ENCODE measurements at regions not wholly inside any gene's neighbourhood (a gene's known extent, or its start where the extent isn't known, plus 50 kb on each side); places are given as distances from the start of the nearest gene placed in this dataset.
A peak's percentile ranks its signal among the peaks of the same experiment; 100 is the strongest.

DNA sequence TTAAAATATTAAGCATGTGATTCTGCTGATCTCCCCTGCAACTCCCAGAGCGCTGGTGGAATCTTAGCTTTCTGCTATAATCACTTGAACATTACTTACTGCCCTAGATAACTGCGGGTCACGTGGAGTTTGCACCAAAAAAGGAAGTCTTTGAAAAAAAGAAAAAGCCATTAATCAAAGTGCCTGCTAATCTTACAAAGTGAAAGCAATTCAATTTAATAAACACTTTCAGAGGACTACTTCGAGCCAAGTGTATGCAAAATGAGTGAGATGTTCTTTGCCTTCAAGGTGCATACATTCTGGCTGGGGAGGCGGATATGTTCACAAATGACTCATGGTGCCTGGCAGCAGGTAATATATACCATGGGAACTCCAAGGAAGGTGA lies 109.9 kb upstream of the GAP43 start:
- peak overlapping the region; percentile 83 for H3K4me3 Mint-ChIP-seq
- H3K27ac Mint-ChIP-seq = no peak overlapping the region
- no peaks in the 10 kb centered on the region for H3K36me3 Mint-ChIP-seq (ENCODE audit: low read depth)
- H3K27me3 Mint-ChIP-seq = peaks cover 35% of the 10 kb centered on the region
- ATAC-seq = no peak
- no peaks in the 10 kb centered on the region for H3K9me3 Mint-ChIP-seq
- peaks cover 18% of the 10 kb centered on the region for H3K4me1 Mint-ChIP-seq
- no peak for DNase-seq

DNA sequence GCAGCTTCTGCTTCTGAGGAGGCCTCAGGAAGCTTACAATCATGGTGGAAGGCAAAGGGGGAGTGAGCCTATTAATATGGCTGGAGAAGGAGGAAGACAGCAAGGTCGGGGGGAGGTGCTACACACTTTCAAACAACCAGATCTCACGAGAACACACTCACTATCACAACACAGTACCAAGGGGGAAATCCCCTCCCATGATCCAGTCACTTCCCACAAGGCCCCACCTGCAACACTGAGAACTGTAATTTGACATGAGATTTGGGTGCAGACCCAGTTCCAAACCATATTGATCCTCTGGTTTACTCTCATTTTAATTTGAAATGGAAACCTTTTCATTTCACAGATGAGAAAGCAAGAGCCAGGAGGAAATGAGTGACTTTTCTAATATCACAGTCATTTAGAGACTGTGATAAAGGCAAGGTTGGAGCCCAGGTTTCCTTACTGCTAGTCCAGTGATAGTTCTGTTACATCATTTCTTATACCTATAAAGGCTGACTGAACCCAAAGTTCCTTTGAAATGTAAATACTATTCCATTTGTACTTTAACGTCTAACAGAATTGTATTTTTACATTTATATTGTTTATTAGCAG lies 105.8 kb upstream of the GAP43 start:
- H3K36me3 Mint-ChIP-seq (ENCODE audit: low read depth) = no peaks in the 10 kb centered on the region
- no peak overlapping the region for H3K27ac Mint-ChIP-seq
- no peaks in the 10 kb centered on the region for H3K9me3 Mint-ChIP-seq
- no peak for DNase-seq
- no peak overlapping the region for H3K4me3 Mint-ChIP-seq
- ATAC-seq = peak; percentile 34
- peaks cover 13% of the 10 kb centered on the region for H3K4me1 Mint-ChIP-seq
- H3K27me3 Mint-ChIP-seq = peaks cover 15% of the 10 kb centered on the region

DNA sequence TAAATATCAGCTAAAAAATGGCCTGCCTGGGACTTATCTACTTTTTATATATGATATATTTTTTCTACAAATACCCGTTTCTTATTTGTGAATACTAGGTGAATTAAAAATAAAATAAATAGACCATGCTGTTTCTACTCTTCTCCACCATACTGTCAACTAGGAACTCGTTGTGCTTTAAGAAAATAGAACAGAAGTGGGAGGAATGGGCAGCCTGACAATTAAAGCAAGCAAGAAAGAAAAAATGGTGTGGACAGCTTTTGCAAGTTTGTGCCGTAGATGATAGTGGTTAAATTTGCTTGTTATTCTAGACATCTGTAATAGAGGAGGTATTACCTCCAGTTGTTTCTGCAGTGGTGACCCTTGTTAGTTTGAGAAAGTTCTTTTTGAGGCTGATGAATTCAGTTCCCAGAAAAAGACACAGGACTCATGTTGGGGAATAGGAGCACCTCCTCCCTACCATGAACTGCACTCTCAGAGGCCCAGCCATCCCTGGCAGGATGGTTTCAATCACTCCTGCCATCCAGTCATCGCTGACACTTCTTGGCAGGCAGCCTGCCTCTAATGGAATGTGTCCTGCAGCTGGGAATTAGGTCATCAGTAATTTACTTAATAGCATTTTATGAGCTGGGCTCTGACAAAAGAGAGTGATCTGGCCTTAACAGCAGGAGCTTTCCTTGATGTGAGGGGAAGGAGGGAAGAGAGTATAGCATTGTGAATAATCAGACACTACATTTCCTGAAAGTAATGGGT lies 105.0 kb upstream of the GAP43 start:
- DNase-seq = no peak
- no peak for ATAC-seq

DNA sequence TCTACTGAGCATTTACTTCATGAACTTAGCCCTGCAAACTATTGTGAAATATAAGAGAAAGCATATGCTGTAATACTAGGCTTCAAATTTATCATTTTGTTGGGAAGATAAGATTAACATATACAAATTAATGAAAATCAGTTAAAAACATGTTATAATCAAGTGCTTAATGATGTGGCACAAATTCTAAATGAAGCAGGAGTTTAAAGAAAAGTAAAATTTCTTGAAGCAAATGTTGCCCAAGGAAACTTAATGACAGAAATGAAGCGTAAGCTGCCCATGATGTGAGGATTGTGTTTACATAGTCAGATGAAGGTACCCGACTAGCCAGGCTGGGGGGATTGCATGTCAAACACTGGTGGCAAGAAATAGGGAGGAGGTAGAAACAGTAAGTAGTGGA lies 103.1 kb upstream of the GAP43 start:
- Mint-ChIP-seq H3K4me3 (no peak overlapping the region), H3K36me3 (ENCODE audit: low read depth) (no peaks in the 10 kb centered on the region), H3K27me3 (peaks cover 3% of the 10 kb centered on the region), H3K27ac (no peak overlapping the region), H3K9me3 (no peaks in the 10 kb centered on the region), H3K4me1 (peaks cover 1% of the 10 kb centered on the region)
- DNase-seq = no peak
- ATAC-seq = no peak

More for the DNA sequence above, 105.0 kb upstream of the GAP43 start:
- peaks cover 8% of the 10 kb centered on the region for H3K27me3 Mint-ChIP-seq
- no peak overlapping the region for H3K27ac Mint-ChIP-seq
- H3K9me3 Mint-ChIP-seq = no peaks in the 10 kb centered on the region
- no peaks in the 10 kb centered on the region for H3K36me3 Mint-ChIP-seq (ENCODE audit: low read depth)
- H3K4me3 Mint-ChIP-seq = no peak overlapping the region
- H3K4me1 Mint-ChIP-seq = peaks cover 5% of the 10 kb centered on the region

DNA sequence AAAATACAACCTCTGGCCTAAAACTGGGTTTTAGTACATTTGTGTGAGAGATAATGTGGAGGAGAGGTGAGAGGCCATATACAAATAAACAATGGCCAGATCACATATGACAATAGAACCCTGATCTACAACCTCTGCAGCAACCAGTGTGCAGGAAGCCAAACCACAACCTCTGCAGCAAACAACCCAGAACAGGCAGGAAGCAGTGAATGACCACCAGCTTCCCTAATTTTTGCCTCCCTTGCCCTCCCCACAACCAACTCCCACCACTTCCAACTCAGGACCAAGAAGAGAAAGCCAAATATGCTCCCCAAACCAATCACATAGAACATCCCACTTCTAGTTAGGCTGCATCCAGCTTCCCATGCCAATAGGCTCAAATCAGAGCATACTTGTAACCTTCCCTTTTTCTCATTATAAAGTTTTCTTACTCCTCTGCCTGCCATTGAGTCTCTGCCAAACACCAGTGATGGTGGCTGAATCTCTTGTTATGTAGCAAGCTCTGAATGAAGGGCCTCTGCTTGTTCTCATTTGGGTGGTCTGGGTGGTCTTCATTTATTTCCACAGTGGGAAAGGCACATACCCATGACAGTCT lies 102.6 kb upstream of the GAP43 start:
- Mint-ChIP-seq H3K27me3 (peaks cover 3% of the 10 kb centered on the region), H3K27ac (no peak overlapping the region)

DNA sequence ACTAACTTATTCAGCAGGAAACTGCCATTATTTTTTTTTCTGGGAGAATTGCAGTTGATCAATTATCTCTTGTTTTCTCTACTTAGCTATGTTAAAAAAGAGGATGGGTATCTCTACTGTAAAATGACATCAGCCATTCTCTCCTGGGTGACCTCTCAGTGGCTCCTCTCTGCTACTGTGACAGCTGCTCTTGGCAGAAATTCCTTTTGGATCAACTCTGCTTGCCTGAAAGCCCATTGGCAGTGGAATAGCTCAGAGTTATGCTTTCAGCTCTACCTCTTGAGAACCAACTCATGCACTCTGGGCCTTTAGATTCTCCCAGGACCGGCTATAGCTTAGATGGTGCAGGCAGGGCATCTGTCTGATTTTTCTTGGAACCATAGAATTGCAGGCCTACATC lies 99.9 kb upstream of the GAP43 start:
- Mint-ChIP-seq H3K9me3 (no peaks in the 10 kb centered on the region), H3K4me1 (no peaks in the 10 kb centered on the region), H3K36me3 (ENCODE audit: low read depth) (no peaks in the 10 kb centered on the region), H3K27ac (no peak overlapping the region), H3K27me3 (peaks cover 3% of the 10 kb centered on the region), H3K4me3 (no peak overlapping the region)
- DNase-seq = no peak
- ATAC-seq = no peak

More for the DNA sequence above, 102.6 kb upstream of the GAP43 start:
- ATAC-seq (no peak), DNase-seq (no peak)
- Mint-ChIP-seq H3K9me3 (no peaks in the 10 kb centered on the region), H3K4me1 (peaks cover 1% of the 10 kb centered on the region), H3K4me3 (no peak overlapping the region), H3K36me3 (ENCODE audit: low read depth) (no peaks in the 10 kb centered on the region)

DNA sequence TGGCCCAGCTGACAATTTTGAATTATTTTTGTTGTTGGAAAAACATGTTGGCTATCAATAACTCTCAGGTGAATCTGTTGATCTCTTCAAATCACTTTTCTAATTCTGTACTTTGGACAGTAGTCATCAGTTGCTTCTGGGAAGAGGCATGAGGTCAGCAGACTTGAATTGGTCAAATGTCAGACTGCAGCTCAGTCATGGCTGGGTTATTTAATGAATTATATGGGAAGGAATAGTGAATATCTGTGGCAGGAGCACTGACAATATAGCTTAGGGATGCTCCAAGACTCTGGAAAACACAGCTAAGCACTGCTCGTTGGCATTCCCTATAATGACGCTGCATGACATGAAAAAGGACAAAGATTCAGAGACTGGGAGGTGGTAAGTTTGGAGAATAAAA lies 98.8 kb upstream of the GAP43 start:
- Mint-ChIP-seq H3K27me3 (peaks cover 2% of the 10 kb centered on the region), H3K9me3 (no peaks in the 10 kb centered on the region), H3K4me1 (no peaks in the 10 kb centered on the region), H3K27ac (no peak overlapping the region), H3K36me3 (ENCODE audit: low read depth) (no peaks in the 10 kb centered on the region), H3K4me3 (no peak overlapping the region)
- ATAC-seq = no peak
- DNase-seq = no peak

DNA sequence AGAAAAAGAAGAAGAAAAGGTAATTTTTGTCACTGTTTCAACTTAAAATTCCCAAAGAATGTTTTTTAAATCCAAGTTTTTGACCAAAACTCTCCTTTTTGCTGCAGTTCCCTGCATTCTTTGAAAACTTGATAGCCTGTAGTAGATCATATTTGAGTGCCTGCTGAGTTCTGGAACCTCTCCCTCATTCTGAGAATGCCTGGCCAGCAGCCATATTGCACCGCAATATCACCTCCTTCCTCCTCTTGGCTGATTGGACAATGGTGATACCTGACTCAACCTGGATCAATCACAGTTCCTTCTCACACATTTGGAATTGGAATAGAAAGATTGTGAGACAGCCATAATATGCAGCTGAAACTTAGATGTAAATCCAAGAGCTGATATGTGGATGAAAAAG lies 97.6 kb upstream of the GAP43 start:
- Mint-ChIP-seq H3K36me3 (ENCODE audit: low read depth) (no peaks in the 10 kb centered on the region), H3K27ac (no peak overlapping the region), H3K27me3 (peaks cover 10% of the 10 kb centered on the region), H3K4me1 (no peaks in the 10 kb centered on the region), H3K4me3 (no peak overlapping the region), H3K9me3 (no peaks in the 10 kb centered on the region)
- DNase-seq (no peak), ATAC-seq (no peak)

DNA sequence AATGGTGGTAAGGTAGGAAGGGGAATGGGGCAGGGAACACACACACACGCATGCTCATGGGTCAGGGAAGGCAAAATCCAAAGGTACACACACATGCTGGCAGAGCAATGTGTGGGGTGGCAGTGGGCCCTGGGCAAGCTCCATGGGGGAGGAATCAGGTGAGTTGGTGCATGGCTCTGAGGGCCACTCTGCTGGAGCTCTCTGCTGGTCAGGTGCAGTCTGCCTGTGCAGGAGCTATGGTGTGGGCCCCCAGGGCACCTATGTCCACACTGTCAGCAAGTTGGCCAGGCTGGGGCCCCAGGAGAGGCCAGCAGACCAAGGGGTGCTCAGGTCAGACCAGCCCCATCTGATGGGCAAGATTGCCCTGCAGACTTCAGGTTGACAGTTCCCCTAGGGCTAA lies 90.1 kb upstream of the GAP43 start:
- no peaks in the 10 kb centered on the region for H3K4me1 Mint-ChIP-seq
- H3K9me3 Mint-ChIP-seq = peaks cover 5% of the 10 kb centered on the region
- H3K27me3 Mint-ChIP-seq = peaks cover 28% of the 10 kb centered on the region
- ATAC-seq = no peak
- H3K36me3 Mint-ChIP-seq (ENCODE audit: low read depth) = no peaks in the 10 kb centered on the region
- no peak overlapping the region for H3K4me3 Mint-ChIP-seq
- no peak overlapping the region for H3K27ac Mint-ChIP-seq
- no peak for DNase-seq

DNA sequence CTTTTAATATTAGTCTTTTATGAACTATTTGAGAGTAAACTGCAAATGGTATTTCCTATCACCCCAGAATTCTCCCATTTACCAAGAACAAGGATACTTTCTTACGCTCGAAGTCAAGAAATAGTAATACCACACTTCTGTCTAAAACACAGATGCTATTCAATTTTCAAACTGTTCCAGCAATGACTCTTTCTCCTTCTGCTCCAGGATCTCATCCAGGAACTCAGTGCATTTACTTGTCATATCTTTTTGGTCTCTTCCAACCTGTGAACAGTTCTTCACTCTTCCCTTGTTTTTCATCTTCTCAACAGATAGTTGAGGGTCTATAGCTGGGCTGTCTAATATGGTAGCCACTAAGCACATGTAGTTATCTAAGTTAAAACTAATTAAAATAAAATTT lies 87.1 kb upstream of the GAP43 start:
- ATAC-seq = no peak
- DNase-seq = no peak
- no peak overlapping the region for H3K27ac Mint-ChIP-seq
- H3K27me3 Mint-ChIP-seq = peaks cover 17% of the 10 kb centered on the region
- H3K36me3 Mint-ChIP-seq (ENCODE audit: low read depth) = no peaks in the 10 kb centered on the region
- H3K4me1 Mint-ChIP-seq = no peaks in the 10 kb centered on the region
- H3K9me3 Mint-ChIP-seq = peaks cover 5% of the 10 kb centered on the region
- no peak overlapping the region for H3K4me3 Mint-ChIP-seq

DNA sequence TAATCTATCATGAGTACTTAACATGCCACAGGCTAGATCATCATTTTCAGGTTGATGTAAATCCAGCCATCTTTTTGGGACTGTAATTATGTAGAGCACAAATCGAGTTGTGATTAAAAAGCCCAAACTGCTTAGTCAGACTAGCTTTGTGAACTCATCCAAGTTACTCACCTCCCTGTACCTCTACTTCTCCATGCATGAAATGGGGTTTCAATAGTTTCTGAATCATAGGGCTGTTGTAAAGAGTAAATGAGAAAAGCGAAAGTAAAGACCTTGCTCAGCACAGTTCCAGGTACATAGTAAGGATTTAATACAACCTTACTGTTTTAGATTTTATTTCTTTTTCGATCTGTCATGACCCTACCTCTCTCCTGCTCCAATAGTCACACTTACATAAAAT lies 85.6 kb upstream of the GAP43 start:
- H3K9me3 Mint-ChIP-seq = no peaks in the 10 kb centered on the region
- ATAC-seq = no peak

DNA sequence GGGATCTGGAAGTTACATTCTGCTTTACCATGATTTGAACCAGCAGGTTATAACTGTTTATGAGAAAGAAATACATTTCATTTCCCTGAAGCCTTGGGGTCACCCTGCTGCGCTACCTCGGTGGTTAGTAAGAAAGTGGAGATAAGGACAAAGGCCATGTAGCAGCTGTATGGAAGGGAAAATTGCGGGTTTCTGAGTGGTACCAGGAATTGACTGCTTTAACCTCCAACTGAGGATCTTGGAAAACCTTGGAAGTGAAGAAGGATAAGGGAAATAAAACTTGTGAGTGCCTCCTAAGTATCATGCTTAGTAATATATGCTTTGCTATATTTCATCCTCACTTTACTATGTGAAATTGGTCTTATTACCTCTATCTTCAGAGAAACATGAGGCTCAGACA lies 76.1 kb upstream of the GAP43 start:
- DNase-seq (no peak), ATAC-seq (no peak)
- H3K9me3 Mint-ChIP-seq = no peaks in the 10 kb centered on the region
- H3K27ac Mint-ChIP-seq = no peak overlapping the region
- H3K36me3 Mint-ChIP-seq (ENCODE audit: low read depth) = no peaks in the 10 kb centered on the region
- H3K4me3 Mint-ChIP-seq = no peak overlapping the region
- H3K27me3 Mint-ChIP-seq = peaks cover 3% of the 10 kb centered on the region
- H3K4me1 Mint-ChIP-seq = no peaks in the 10 kb centered on the region

More for the DNA sequence above, 85.6 kb upstream of the GAP43 start:
- no peak overlapping the region for H3K27ac Mint-ChIP-seq
- H3K27me3 Mint-ChIP-seq = peaks cover 11% of the 10 kb centered on the region
- H3K36me3 Mint-ChIP-seq (ENCODE audit: low read depth) = no peaks in the 10 kb centered on the region
- no peaks in the 10 kb centered on the region for H3K4me1 Mint-ChIP-seq
- no peak overlapping the region for H3K4me3 Mint-ChIP-seq
- DNase-seq = no peak

DNA sequence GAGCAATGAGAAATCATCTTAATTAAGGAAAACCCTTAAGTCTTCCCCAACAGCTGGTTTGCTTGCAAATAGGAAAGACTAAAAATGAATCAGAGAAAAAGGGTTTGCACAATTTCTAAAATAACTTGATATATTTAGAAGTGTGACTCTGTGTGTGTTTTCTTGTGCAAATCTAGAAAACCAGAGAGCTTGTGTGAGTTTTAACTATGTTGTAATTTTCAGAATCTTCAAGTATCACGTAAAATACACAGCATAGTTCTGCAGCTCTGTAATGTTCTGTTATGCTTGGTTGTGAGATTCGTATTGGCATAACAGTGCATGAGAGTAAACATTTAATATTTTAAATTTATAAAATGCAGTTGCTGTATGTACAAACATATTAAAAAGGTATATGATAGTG lies 74.7 kb upstream of the GAP43 start:
- H3K4me1 Mint-ChIP-seq = no peaks in the 10 kb centered on the region
- ATAC-seq = no peak
- no peaks in the 10 kb centered on the region for H3K9me3 Mint-ChIP-seq
- no peak overlapping the region for H3K27ac Mint-ChIP-seq
- DNase-seq = no peak
- peaks cover 2% of the 10 kb centered on the region for H3K27me3 Mint-ChIP-seq
- H3K36me3 Mint-ChIP-seq (ENCODE audit: low read depth) = no peaks in the 10 kb centered on the region
- H3K4me3 Mint-ChIP-seq = no peak overlapping the region

DNA sequence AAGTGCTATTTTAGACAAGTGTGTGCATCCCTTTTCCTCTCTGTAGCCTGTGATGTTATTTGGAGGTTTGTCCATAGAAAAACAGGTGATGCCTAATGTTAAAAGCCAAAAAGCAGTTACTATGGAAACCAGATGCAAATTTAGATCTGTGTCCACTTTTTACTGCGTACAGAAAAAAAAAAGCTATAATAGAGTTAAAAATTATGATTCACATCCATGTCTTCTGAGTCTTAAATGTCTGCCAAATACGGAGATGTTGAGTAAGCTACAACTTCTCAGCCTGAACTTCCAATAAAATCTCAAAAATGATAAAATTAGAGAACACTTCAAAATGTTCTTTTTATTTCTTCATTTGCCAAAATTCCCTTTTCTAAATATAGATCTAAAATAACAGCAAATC lies 74.2 kb upstream of the GAP43 start:
- no peak overlapping the region for H3K27ac Mint-ChIP-seq
- DNase-seq = no peak
- H3K4me1 Mint-ChIP-seq = no peaks in the 10 kb centered on the region
- H3K36me3 Mint-ChIP-seq (ENCODE audit: low read depth) = no peaks in the 10 kb centered on the region
- ATAC-seq = no peak
- H3K27me3 Mint-ChIP-seq = peaks cover 3% of the 10 kb centered on the region
- H3K9me3 Mint-ChIP-seq = no peaks in the 10 kb centered on the region
- no peak overlapping the region for H3K4me3 Mint-ChIP-seq

DNA sequence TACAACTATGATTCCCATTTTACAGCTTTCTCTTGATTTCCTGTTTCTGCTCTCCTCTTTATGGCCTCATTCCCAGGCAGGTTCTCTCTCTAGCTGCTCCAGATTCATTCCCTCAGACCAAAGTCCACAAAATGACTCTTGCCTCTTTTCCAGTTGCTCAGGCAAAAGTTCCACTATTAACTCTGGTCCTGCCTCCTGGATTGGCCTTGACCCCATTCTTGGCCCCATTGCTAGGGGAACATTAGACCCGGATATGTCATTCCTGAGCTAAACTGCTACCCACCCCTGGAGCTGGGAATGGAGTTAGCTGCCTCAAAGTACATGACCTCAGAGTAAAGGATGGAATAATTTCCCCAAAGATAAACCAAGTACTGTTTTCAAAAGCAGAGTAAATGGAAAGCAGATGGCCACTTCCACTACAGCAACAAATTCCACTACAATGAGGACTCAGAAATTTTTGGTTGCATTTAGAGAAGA lies 73.0 kb upstream of the GAP43 start:
- H3K36me3 Mint-ChIP-seq (ENCODE audit: low read depth) = no peaks in the 10 kb centered on the region
- H3K27ac Mint-ChIP-seq = no peak overlapping the region
- ATAC-seq (no peak), DNase-seq (no peak)
- H3K9me3 Mint-ChIP-seq = no peaks in the 10 kb centered on the region
- peaks cover 8% of the 10 kb centered on the region for H3K27me3 Mint-ChIP-seq
- no peaks in the 10 kb centered on the region for H3K4me1 Mint-ChIP-seq
- H3K4me3 Mint-ChIP-seq = no peak overlapping the region
